ENCODE measurements at regions not wholly inside any gene's neighbourhood (a gene's known extent, or its start where the extent isn't known, plus 50 kb on each side); places are given as distances from the start of the nearest gene placed in this dataset.
"Not testable (repeated sequence)": the region's sequence is repeated elsewhere in the genome, so short reads cannot be mapped to it uniquely, and the experiment has no call there.

- TF ChIP-seq CTCF, POLR2A (IDR thresholded peaks at IDR 0.05): not testable (repeated sequence)
Measured at GRCh38 chr1:34371179-34371578, 194.5 kb downstream of the C1orf94 start.

Measured in lower leg skin (tissue), 3 donors.